ENCODE measurements at regions not wholly inside any gene's neighbourhood (a gene's known extent, or its start where the extent isn't known, plus 50 kb on each side); places are given as distances from the start of the nearest gene placed in this dataset.

DNA sequence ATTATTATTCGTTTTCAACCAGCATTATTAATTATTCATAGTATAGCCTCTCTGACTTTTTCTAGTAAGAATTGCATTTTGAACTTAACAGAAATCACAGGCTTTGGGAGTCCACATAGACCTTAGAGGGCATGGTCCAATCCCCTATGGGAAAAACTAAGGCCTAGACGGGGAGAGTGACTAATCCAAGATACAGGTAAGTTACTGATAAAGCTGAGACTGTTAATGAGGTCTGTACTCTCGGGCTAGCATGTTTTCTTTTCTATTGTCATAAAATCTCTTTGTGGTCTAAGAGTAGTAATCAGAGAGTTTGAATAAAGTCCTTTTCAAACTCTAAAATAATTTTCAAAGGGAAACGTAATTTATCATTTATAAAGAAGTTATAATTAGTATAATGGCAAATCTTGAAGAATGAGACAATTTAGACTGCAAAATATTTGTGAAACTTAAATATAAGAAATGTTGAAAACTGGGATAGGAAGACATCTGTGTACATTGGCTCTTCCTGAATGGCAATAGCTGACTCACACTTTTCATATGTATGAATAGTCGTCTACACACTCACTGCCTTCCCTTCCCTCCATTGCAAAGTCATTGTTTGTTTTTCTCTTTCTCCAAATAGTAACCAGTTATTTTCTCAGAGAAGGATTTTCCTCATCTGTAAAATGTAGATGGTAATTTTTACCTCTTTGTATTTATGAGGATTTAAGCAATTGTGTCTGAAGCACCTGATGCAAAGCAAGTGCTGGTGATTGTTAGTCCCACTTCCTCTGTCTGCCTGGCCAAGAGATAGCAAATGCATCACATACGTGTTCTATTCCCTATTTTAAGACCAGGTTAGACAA, 207.9 kb upstream of the CD180 start:
- no peak for TF ChIP-seq FOXP2 (optimal IDR thresholded peaks at IDR 0.05; ENCODE audit: borderline replicate concordance, extremely low read depth, extremely low read length, insufficient read depth)
- TF ChIP-seq POLR2AphosphoS5 (IDR thresholded peaks at IDR 0.05; ENCODE audit: low read depth, low read length), result no peak

DNA sequence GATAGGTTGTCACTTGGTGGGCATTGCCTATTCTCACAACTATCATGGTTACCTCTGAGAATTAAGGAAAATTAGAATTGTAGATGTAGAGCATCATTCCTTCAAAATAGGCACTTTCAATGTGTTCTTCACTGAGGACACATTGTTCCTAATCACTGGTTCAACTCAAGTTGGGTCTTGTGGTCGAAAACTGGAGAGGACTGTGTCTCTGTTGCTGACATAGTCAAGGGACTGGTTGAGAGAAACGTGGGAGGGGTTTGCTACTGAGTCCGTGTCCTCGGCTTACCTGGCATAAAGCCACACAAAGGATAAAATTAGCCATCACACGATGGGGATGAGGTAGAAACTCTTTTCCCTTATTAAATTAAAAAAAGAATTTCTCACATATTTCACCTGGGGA, 205.9 kb upstream of the CD180 start:
- no peak for TF ChIP-seq FOXP2 (optimal IDR thresholded peaks at IDR 0.05; ENCODE audit: borderline replicate concordance, extremely low read depth, extremely low read length, insufficient read depth)
- no peak for TF ChIP-seq POLR2AphosphoS5 (IDR thresholded peaks at IDR 0.05; ENCODE audit: low read depth, low read length)
- TF ChIP-seq SIN3A (IDR thresholded peaks at IDR 0.05; ENCODE audit: borderline replicate concordance, insufficient read depth, low read length), result no peak
- no peak for TF ChIP-seq REST (IDR thresholded peaks at IDR 0.05; ENCODE audit: insufficient read depth in 1 of 2, low read depth in 2 of 2, low read length in 2 of 2)
- no peak for TF ChIP-seq TAF1 (IDR thresholded peaks at IDR 0.05; ENCODE audit: borderline replicate concordance, insufficient read depth, low read length)

DNA sequence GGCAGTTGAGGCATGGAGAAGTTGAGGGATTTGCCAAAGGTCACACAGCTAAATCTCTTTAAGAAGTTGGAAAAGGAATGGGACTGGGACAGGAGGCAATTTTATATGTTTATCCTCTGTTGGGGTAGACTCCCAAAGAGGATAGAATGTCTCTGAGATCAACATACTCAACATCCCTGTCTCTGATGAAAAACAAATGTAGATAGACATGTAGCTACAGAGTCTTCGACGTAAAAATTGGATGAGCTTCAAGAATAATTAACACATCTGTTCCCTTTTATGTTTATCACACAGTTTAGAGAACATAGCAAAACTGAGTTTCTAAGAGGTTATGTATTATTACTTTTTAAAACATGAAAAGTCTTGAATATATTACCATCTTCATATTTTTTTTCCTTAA, 204.6 kb upstream of the CD180 start:
- TF ChIP-seq SIN3A (IDR thresholded peaks at IDR 0.05; ENCODE audit: borderline replicate concordance, insufficient read depth, low read length), result no peak
- no peak for TF ChIP-seq POLR2AphosphoS5 (IDR thresholded peaks at IDR 0.05; ENCODE audit: low read depth, low read length)
- TF ChIP-seq FOXP2 (optimal IDR thresholded peaks at IDR 0.05; ENCODE audit: borderline replicate concordance, extremely low read depth, extremely low read length, insufficient read depth), result no peak
- no peak for TF ChIP-seq TAF1 (IDR thresholded peaks at IDR 0.05; ENCODE audit: borderline replicate concordance, insufficient read depth, low read length)
- no peak for TF ChIP-seq REST (IDR thresholded peaks at IDR 0.05; ENCODE audit: insufficient read depth in 1 of 2, low read depth in 2 of 2, low read length in 2 of 2)

DNA sequence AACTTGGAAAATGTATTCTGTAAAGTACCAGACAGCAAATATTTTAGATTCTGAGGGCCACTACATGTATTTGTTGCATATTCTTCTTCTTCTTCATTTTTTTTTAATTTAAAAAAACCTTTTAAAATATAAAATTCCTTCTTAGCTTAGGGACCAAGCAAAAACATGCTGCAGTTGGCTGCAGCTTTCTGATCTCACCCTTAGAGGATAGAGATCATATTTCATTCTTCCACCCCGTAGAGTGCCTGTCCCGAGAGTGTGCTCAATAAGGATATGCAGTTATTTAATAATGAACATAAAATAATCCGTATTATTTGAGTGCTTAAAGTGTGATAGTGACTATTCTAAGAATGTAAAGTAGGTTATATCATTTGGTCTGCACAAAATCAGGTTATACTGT, 204.2 kb upstream of the CD180 start:
- no peak for TF ChIP-seq REST (IDR thresholded peaks at IDR 0.05; ENCODE audit: insufficient read depth in 1 of 2, low read depth in 2 of 2, low read length in 2 of 2)
- no peak for TF ChIP-seq FOXP2 (optimal IDR thresholded peaks at IDR 0.05; ENCODE audit: borderline replicate concordance, extremely low read depth, extremely low read length, insufficient read depth)
- TF ChIP-seq TAF1 (IDR thresholded peaks at IDR 0.05; ENCODE audit: borderline replicate concordance, insufficient read depth, low read length), result no peak
- no peak for TF ChIP-seq POLR2AphosphoS5 (IDR thresholded peaks at IDR 0.05; ENCODE audit: low read depth, low read length)
- TF ChIP-seq SIN3A (IDR thresholded peaks at IDR 0.05; ENCODE audit: borderline replicate concordance, insufficient read depth, low read length), result no peak

- TF ChIP-seq REST (IDR thresholded peaks at IDR 0.05; ENCODE audit: insufficient read depth in 1 of 2, low read depth in 2 of 2, low read length in 2 of 2), result no peak
- TF ChIP-seq SIN3A (IDR thresholded peaks at IDR 0.05; ENCODE audit: borderline replicate concordance, insufficient read depth, low read length), result no peak
- no peak for TF ChIP-seq FOXP2 (optimal IDR thresholded peaks at IDR 0.05; ENCODE audit: borderline replicate concordance, extremely low read depth, extremely low read length, insufficient read depth)
- TF ChIP-seq TAF1 (IDR thresholded peaks at IDR 0.05; ENCODE audit: borderline replicate concordance, insufficient read depth, low read length), result no peak
- no peak for TF ChIP-seq POLR2AphosphoS5 (IDR thresholded peaks at IDR 0.05; ENCODE audit: low read depth, low read length)
Observed at GRCh38 chr5:67395790-67396418, 199.3 kb upstream of the CD180 start.

Measured in PFSK-1 (cell line).